ENCODE measurements at regions not wholly inside any gene's neighbourhood (a gene's known extent, or its start where the extent isn't known, plus 50 kb on each side); places are given as distances from the start of the nearest gene placed in this dataset.
A peak's percentile ranks its signal among the peaks of the same experiment; 100 is the strongest.

DNA sequence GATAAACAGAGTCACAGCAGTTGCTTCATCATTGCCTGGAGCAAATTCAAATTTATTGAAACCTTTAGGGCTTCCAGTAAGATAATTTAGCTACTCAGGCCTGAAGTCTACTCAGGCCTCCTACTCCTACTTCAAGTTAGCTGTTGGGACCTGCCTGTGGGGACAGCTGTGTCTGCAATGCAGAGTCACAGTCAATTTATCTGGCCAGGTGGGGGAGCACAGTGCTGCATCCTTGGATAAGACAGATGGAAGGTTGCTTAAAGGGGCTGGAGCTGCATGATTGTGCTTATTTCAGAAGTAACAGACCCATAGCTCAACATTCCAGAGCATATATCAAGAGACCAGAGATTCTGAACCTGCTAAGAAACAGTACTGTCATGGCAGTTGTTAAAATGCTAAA is 932.1 kb downstream of the QKI start (continued):
- TF ChIP-seq, protein P1, sequence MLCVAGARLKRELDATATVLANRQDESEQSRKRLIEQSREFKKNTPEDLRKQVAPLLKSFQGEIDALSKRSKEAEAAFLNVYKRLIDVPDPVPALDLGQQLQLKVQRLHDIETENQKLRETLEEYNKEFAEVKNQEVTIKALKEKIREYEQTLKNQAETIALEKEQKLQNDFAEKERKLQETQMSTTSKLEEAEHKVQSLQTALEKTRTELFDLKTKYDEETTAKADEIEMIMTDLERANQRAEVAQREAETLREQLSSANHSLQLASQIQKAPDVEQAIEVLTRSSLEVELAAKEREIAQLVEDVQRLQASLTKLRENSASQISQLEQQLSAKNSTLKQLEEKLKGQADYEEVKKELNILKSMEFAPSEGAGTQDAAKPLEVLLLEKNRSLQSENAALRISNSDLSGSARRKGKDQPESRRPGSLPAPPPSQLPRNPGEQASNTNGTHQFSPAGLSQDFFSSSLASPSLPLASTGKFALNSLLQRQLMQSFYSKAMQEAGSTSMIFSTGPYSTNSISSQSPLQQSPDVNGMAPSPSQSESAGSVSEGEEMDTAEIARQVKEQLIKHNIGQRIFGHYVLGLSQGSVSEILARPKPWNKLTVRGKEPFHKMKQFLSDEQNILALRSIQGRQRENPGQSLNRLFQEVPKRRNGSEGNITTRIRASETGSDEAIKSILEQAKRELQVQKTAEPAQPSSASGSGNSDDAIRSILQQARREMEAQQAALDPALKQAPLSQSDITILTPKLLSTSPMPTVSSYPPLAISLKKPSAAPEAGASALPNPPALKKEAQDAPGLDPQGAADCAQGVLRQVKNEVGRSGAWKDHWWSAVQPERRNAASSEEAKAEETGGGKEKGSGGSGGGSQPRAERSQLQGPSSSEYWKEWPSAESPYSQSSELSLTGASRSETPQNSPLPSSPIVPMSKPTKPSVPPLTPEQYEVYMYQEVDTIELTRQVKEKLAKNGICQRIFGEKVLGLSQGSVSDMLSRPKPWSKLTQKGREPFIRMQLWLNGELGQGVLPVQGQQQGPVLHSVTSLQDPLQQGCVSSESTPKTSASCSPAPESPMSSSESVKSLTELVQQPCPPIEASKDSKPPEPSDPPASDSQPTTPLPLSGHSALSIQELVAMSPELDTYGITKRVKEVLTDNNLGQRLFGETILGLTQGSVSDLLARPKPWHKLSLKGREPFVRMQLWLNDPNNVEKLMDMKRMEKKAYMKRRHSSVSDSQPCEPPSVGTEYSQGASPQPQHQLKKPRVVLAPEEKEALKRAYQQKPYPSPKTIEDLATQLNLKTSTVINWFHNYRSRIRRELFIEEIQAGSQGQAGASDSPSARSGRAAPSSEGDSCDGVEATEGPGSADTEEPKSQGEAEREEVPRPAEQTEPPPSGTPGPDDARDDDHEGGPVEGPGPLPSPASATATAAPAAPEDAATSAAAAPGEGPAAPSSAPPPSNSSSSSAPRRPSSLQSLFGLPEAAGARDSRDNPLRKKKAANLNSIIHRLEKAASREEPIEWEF (CRISPR knock-in tag; IDR thresholded peaks at IDR 0.05), result no peak
- 0 out of 2 replicates have a peak, but pooled peaks have one; percentile 16 for TF ChIP-seq ZNF24 (IDR thresholded peaks at IDR 0.05)

- WGBS (ENCODE audit: insufficient coverage, low coverage, missing lambda C conversion rate), result 2% methylated on average over 8 of the region's 8 CpGs
- Histone ChIP-seq H3K9ac (ENCODE audit: insufficient read depth in 1 of 2, low read depth in 2 of 2, low read length in 2 of 2) (peak overlapping the region in 1 of 2 experiments; percentile 55; a peak in 2 of 4 replicates), H2AFZ (ENCODE audit: low read depth, low read length) (peak overlapping the region; percentile 58), H3K4me2 (ENCODE audit: insufficient read depth, low read length) (peak overlapping the region; percentile 43), H3K27me3 (ENCODE audit: control insufficient read depth in 2 of 2, insufficient read depth in 2 of 2, low read length in 2 of 2) (no peaks in the 10 kb centered on the region), H3K9me1 (ENCODE audit: control insufficient read depth, insufficient read depth, low read length) (no peaks in the 10 kb centered on the region), H3K79me2 (ENCODE audit: control insufficient read depth, insufficient read depth, low read length) (no peaks in the 10 kb centered on the region), H3K4me3 (no peak overlapping the region), H3K27ac (ENCODE audit: extremely low read depth, low read depth, low read length) (peak overlapping the region; percentile 73), H3K4me1 (replicated peaks in 1 of 2; ENCODE audit: control insufficient read depth in 2 of 2, insufficient read depth in 2 of 2, low read length in 2 of 2) (peaks cover 0 to 7% of the 10 kb centered on the region in 2 experiments; a peak in 2 of 5 replicates), H3K36me3 (ENCODE audit: control insufficient read depth, insufficient read depth, low read length) (no peaks in the 10 kb centered on the region), H3K9me3 (replicated peaks; ENCODE audit: control insufficient read depth, insufficient read depth, low read depth, low read length) (no peaks in the 10 kb centered on the region), H4K20me1 (replicated peaks; ENCODE audit: control insufficient read depth, insufficient read depth, low read length) (no peaks in the 10 kb centered on the region)
- CTCF ChIA-PET (ENCODE audit: low intra/inter-chr PET ratio), result no interaction called here
- POLR2A ChIA-PET, result interaction anchor here (0.9 kb wide), 1 partner anchor 9 kb away, joined by 3 read pairs; no protein-coding TSS in a partner anchor
- no TSS peak for BruUV-seq (replicated peaks)
- TF ChIP-seq STAT5A (IDR thresholded peaks at IDR 0.05; ENCODE audit: borderline replicate concordance, low read length), result peak; percentile 49
- no peak for TF ChIP-seq IRF9 (tag; IDR thresholded peaks at IDR 0.05)
- no peak for TF ChIP-seq PRPF4 (IDR thresholded peaks at IDR 0.05; ENCODE audit: insufficient read depth, low read depth, low read length, poor library complexity, severe bottlenecking)
- TF ChIP-seq RFX1 (IDR thresholded peaks at IDR 0.05), result peak; percentile 63
- TF ChIP-seq UBTF (IDR thresholded peaks at IDR 0.05; ENCODE audit: borderline replicate concordance in 1 of 2, low read depth in 2 of 2, low read length in 2 of 2), result no peak
- 0 out of 4 replicates have a peak, but pooled peaks of 1 of the 2 experiments have one; percentile 15 for TF ChIP-seq MAZ (CRISPR knock-in tag; conservative IDR thresholded peaks at IDR 0.05 in 1 of 2, IDR thresholded peaks at IDR 0.05 in 1 of 2)
- FAIRE-seq (peak; percentile 35), ATAC-seq (peak; percentile 45), DNase-seq (ENCODE audit: extremely low read depth in 1 of 4, low spot score in 3 of 4) (peak in 1 of 4 experiments; percentile 54)
- in situ Hi-C loops (cut with MboI) (no loop called here), intact Hi-C loops (cut with micrococcal nuclease) (loop anchor here (2.0 to 5.0 kb wide), 2 partner anchors 71 to 581 kb away; no protein-coding TSS in a partner anchor)
Measured at GRCh38 chr6:164345806-164346496, 931.4 kb downstream of the QKI start.

All from K562 (cell line).